ENCODE measurements at regions not wholly inside any gene's neighbourhood (a gene's known extent, or its start where the extent isn't known, plus 50 kb on each side); places are given as distances from the start of the nearest gene placed in this dataset.
"Not testable (repeated sequence)": the region's sequence is repeated elsewhere in the genome, so short reads cannot be mapped to it uniquely, and the experiment has no call there.

DNA sequence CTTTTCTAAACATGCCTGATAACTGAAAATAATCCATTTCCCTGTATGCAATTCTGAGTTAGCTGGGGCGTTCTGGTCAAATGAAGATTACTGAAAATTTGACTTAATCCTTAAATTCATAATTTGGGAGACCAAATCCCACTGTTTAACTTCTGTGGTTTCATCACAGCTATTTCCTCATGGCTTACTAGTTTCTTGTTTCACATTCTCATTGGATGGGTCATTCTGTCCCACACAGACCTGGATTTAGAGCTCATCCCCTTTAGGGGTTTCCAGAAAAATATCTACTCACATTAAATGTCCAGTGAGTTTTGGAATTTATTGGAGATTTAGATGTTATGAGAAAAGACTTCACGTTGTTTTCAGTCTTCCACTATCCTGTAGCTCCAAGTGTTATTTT, 709.3 kb upstream of the KLHL1 start:
- in situ Hi-C loops (cut with MboI; ENCODE audit: low sequenced_read_pairs), result no loop called here

DNA sequence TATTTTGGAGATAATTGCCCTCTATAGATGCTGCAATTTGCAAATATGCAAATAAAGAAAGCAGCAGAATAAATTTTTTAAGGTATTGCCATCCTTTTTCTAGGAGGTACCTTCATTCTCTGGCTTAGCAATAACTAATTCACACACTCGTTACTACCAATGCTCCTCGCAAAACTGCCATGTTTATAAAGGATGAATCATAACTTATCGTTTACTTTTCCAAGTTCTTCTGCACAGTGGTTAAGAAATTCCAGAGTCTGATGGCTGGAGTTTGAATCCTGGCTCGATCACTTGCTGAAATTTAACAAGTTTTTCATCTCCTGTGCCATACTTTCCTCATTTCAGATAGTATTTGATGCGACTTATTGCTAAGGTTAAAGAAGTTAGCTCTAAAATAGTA, 708.6 kb upstream of the KLHL1 start:
- in situ Hi-C loops (cut with MboI; ENCODE audit: low sequenced_read_pairs), result no loop called here

DNA sequence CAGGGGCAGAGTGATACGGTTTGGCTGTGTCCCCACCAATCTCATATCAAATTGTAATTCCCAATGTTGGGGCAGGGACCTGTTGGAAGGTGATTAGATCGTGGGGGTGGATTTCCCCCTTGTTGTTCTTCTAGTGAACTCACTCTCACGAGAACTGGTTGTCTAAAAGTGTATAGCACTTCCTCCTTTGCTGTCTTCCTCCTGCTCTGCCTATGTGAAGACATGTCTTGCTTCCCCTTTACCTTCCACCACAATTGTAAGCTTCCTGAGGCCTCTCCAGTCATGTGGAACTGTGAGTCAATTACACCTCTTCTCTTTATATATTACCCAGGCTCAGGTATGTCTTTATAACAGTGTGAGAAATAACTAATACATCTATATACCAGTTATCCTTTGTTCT, 706.4 kb upstream of the KLHL1 start:
- in situ Hi-C loops (cut with MboI; ENCODE audit: low sequenced_read_pairs), result no loop called here

DNA sequence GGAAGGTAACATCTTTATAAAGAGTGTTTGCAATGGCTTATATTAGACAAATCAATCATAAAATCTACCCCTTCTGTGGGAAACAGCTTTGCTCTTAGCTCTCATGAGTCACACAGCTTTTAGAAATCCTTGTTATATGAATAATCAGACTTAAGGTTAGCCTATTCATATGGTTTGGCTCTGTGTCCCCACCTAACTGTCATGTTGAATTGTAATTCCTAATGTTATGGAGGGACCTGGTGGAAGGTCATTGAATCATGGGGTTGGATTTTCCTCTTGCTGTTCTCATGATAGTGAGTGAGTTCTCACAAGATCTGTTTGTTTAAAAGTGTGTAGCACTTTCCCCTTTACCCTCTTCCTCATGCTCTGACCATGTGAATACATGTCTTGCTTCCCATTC, 704.2 kb upstream of the KLHL1 start:
- in situ Hi-C loops (cut with MboI; ENCODE audit: low sequenced_read_pairs), result no loop called here

DNA sequence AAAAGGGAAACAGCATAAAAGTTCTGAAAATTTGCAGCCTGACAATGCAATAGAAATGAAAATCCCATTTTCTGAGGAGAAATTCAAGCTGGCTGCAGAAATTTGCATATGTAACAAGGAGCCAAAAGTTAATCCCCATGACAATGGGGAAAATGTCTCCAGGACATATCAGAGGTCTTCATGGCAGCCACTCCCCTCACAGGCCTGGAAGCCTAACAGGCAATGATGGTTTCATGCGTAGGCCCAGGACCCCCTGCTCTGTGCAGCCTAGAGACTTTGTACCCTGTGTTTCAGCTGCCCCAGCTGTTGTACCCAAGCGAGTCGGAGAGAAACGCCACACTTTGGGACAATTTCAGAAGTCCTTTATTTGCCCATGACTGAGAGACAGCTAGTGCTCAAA, 701.3 kb upstream of the KLHL1 start:
- in situ Hi-C loops (cut with MboI; ENCODE audit: low sequenced_read_pairs), result no loop called here

DNA sequence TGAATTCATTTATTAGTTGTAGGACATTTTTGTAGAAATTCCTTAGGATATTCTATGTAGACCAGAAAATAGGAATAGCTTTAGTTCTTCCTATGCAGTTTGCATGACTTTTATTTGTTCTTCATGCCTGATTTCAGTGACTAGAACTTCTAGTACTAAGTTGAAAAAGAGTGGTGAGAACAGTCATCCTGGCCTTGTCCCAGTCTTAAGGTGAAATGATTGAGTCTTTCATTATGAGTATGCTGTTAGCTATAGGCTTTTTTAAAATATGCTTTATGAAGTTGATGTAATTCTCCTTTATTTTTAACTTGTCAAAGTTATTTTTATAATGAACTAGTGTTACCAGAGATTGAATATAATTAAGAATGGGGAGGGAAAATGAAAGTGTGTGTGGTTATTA, 690.1 kb upstream of the KLHL1 start:
- in situ Hi-C loops (cut with MboI; ENCODE audit: low sequenced_read_pairs), result no loop called here

DNA sequence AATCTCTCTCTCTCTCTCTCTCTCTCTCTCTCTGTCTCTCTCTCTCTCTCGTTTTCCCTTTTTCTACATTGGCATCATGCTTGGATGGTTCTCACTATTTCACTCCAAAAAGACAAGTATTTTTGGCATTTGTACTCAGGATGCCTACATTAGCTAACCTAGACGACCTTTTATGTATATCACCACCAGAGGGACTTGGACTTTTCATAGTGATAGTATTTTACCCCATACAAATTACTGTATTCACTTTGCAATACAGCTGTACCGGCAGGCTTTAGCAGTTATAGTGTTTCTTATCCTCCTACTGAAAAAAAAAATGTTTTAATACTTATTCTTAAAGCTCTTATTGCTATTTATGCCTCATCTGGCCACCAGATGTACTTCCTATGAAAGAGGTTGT, 687.2 kb upstream of the KLHL1 start:
- in situ Hi-C loops (cut with MboI; ENCODE audit: low sequenced_read_pairs), result no loop called here

DNA sequence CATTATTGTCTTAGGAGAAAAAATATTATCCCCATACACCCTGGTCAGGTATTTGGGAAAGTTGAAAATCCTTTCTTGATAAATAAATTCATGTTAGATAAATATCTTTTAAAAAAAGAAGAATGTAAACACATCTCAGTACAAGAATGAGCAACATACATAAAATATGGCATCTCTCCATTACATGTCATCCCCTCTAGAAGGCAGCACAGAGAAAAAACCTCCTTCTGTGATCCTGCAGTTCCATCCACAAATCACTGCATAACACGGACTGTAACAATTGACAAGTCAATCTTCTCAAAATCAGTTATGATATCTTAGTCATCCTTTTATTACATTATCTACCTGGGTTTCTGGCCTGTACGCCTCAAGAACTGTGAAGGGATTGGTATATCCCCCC, 683.9 kb upstream of the KLHL1 start:
- in situ Hi-C loops (cut with MboI; ENCODE audit: low sequenced_read_pairs), result no loop called here

DNA sequence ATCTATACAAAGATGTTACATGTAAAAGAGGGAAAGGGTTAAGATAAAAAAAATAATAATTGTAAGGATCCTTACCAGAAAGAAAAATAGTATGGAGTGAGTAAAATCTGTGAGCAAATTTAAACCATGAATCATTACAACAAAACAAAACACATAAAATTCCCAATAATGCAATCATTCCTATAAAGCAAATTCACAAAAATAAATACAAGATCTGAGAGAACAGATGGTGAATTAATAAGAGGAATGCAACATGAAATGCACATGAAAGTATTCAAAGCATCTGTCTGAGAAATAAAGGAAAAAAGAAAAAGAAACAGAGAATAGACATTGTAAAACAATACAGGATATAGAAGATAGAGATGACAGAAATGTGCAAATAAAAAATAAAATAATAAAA, 681.5 kb upstream of the KLHL1 start:
- in situ Hi-C loops (cut with MboI; ENCODE audit: low sequenced_read_pairs), result no loop called here

DNA sequence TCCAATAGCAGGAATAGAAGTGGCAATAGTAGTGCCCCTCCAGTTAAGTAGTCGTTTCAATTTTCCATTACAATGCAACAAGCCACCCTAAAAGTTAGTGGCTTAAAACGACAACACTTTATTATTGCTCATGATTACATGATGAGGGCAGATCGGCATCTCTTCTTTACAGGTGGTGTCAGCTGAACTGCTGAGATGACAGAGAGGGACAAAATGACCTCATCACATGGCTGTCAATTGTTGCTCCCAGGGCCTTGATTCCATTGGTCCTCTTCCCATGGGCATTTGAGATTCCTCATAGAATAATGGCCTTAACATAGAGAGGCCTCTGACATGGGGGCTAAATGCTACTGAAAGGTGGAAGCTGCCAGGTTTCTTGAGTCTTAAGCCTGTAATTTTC, 679.8 kb upstream of the KLHL1 start:
- in situ Hi-C loops (cut with MboI; ENCODE audit: low sequenced_read_pairs), result no loop called here

DNA sequence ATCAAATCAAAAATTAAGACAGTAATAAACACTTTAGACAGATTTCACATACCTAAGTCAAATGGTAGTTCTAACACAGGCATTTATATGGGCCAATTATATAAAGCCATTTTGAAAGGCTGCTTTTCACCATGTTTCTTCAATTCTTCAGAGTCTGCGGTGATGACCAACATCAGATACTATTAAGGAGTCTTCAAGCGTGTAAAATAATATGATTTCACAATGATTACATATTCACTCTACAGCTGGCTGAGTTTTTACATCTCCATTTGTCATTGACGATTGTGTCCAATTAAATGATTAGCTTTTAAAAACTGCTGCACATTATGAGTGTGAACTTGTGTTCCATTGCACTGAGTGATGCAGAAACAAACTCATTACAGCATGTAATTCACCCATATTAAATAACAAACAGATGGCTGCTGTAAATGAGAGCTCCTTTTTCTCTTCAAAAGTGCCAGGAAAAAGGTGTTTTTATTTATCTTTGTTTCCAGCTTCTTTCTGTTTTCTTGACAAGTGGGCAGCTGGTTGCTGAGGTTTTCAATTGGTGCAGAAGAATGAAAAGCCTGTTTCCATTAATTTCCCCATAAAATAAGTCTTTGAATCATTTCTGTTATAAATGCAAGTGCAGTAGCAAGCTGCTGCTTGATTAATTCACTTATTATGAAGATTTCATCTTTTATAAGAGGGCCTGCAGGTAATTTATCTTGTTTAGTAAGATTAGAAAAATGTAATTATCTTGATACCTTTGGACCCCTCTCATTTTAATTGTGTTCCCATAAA, 676.1 kb upstream of the KLHL1 start:
- in situ Hi-C loops (cut with MboI; ENCODE audit: low sequenced_read_pairs), result no loop called here

DNA sequence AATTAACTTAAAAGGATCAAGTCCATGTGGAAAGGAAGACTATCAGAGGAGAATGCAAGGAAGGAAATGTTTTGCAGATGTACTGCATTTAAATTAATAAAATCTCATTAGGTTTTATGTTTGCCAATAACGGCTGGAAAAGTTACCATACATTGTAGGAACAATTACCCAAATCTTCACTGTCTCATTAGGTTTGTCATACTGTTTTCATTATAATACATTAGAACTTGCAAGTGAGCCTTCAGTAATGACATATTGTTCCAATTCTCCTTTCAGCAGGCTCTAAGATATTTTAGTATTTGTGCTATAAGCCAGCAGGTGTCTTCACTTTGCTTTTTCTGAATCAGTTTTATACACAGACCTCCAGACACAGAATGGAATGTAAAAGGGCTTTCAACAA, 661.6 kb upstream of the KLHL1 start:
- in situ Hi-C loops (cut with MboI; ENCODE audit: low sequenced_read_pairs), result no loop called here

DNA sequence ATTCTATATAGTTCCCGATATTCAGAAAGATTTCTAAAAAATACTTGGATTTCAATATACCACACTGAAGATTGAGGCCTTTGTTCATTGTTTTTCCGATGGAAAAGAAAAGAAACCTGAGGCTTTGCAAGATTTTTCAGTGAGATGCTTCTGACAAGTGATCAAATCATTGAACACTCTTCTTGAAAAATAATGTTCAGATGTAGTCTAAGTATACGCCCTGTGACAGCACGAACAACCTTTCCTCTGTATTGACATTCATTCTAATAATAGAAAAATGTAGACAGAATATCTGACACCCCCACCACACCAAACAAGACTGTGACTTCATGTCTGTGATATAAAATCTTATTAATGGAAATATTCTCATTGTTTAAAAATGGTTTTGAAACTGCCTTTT, 650.7 kb upstream of the KLHL1 start:
- in situ Hi-C loops (cut with MboI; ENCODE audit: low sequenced_read_pairs), result no loop called here

DNA sequence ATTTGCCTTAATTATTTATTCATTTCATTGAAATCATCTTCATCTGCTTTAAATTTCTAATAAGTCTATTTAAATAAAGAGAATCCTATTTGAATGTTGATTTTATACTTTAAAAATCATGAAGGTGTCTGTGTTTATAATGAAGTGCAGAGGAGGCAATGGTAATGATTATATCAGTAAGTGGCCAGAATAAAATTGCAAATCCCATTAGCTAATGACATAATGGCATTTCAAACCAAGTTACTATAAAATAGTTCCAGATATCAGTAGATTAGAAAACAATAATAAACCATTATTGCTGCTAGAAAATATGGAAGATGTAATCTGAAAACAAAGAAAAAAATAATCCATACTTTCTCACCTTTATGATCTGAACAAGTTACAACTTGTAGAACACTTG, 647.8 kb upstream of the KLHL1 start:
- in situ Hi-C loops (cut with MboI; ENCODE audit: low sequenced_read_pairs), result no loop called here

DNA sequence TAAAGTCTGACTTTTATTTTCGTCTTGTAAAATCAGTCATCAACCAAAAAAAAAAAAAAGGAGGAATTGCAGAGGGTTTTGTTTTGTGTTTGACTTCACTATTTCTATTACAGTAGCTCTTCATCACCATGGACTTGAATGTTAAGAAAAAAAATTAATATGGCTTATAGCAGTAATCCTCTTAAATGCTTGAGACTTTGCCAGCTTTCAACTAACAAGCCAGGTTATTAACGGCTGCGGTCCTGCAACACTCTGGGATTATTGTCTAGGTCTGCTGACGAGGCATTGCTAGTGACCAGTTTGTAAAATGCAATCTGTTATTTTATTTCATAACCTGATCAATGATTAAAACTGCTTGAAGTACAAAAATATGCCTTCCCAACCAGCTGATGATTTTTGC, 647.2 kb upstream of the KLHL1 start:
- in situ Hi-C loops (cut with MboI; ENCODE audit: low sequenced_read_pairs), result no loop called here

DNA sequence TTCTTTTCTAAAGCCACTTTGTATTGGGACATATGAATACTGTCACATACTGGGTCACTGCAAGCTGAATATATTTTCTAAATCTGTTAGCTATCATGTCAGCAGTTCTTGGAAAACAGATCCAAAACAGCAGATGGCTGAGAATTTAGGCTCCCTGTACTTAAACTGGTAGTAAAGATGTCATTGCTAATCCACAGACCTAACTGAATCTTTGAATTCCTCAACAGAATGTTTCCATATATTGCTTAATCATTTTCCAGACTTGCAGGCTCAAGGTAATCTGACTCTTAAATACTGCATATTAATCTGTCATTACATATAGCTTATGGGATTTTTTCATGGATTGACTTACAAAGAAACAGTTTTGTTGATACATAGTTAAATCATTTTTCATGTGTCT, 639.0 kb upstream of the KLHL1 start:
- in situ Hi-C loops (cut with MboI; ENCODE audit: low sequenced_read_pairs), result no loop called here

DNA sequence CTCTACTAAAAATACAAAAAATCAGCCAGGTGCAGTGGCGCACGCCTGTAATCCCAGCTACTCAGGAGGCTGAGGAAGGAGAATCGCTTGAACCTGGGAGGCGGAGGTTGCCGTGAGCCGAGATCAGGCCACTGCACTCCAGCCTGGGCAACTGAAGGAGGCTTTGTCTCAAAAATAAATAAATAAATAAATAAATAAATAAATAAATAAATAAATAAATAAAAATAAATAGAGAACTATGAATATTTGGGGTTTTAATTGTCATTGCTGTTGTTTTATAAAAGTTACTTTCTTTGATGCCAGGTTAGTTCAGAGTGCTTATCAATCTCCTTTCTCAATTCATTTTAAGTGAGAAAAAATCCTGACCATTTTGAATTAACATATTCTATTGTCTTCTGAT, 638.2 kb upstream of the KLHL1 start:
- in situ Hi-C loops (cut with MboI; ENCODE audit: low sequenced_read_pairs), result not testable (repeated sequence)

DNA sequence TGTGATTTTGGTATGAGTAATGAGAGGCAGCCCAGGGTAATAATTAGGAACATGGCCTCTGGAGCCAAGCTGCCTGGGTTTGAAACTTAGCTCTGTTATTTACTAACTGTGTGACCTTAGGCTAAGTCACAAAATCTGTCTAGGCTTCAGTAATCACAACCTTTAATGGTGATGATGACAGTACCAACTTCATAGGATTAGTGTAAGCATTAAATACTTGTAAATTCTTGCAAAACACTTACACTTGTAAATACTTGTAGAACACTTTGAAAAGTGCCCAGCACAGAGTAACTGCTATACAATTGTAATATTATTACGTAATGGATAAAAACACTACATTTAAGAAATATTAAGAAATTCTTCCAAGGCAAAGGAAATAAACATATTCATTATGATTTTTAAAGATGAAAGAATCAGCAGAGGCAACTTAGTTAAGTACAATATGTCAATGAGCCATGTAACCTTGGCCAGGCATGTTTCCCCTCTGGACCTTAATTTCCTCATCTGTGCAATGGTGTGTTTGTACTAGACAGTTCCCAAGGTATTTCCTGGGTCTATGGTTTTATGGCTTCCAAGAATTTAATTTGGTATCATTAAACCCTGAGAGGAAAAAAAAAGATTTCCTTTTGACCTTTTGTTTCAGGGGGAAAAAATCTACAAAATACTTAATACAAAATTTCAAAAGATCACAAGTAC, 628.5 kb upstream of the KLHL1 start:
- in situ Hi-C loops (cut with MboI; ENCODE audit: low sequenced_read_pairs), result no loop called here

DNA sequence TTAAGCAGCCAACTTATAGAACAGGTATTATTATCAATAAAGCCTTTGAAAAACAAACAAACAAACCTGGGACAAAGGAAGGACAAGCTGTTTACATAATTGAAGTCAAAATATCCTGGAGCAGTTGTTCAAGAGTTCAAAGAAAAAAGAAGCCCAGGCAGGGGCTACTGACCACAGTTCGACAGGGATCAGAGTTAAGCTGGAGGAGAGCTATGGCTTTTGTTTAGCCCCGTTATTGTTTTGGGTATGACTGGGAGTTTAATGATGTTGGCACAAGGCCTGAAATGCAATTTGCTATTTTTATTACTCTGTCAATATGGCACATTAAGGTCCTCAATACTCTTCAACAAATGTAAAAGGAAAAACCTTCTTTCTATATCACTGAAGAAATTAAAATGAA, 624.4 kb upstream of the KLHL1 start:
- in situ Hi-C loops (cut with MboI; ENCODE audit: low sequenced_read_pairs), result no loop called here

DNA sequence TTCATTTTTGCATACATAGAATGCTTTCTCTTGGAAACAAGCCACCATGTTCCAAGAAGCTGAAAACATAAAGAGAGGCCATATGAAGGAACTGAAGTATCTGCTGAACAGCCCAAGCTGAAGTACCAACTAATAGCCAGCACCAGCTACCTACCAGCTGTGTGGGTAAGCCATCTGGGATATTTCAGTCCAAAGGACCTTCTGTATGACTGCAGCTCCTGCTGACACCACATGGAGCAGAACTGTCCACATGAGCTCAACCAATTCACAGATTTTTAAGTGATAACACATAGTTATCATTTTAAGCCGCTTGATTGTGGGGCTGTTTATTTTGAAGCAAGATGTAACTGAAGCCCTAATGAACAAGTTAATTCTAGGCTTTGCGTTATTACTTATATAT, 621.1 kb upstream of the KLHL1 start:
- in situ Hi-C loops (cut with MboI; ENCODE audit: low sequenced_read_pairs), result no loop called here

DNA sequence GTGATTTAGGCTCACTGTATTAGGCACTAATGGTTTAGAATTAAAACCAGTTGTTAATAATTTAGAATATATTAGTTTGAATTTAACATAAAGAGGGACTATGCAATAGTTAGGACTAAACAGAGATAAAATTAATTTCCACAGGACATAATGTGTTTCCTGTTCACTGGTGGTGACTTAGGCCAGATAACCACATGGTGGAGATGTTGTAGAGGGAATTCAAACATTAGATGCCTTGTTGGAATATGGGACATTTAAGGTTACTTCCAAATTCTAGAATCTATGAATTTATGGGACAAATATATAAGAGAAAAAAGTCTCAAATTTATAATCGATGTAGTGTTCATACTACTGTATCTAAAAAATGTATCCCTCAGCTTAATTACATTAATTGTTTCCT, 615.5 kb upstream of the KLHL1 start:
- in situ Hi-C loops (cut with MboI; ENCODE audit: low sequenced_read_pairs), result no loop called here

DNA sequence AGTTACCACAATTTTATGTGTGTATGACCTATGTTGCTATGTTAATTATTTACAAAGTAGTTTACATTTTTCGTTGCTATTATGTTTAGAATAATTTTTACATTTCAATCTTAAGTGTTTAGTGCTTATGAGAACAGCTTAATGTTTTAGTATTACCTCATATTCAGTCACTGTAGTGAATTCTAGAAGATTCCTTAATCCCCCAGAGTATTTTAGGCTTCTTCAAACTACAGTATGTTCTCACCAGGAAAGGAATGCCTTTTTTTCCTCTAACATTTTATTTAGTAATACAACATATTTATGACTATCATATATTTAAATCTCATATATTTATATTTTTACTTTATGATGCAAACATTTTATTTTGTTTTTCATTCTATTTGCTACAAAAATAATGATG, 612.1 kb upstream of the KLHL1 start:
- in situ Hi-C loops (cut with MboI; ENCODE audit: low sequenced_read_pairs), result no loop called here

DNA sequence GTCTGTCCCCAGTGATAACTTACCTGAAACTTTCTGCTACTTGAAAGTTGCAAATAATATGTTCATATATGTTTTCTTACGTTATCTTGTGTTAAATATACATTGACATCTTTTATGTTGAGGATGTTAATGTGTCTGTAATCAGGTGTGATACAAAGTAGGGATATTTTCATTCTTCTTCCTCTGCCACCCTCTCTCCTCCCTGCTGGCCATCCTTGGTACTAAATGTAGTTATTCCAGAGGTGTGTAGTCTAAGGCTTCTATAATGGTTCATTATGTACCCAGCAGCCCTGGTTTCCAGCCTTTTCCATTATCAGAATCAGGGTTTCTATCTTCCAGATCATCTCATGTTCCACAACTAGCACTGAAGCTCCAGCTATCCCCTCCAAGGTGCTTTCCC, 606.7 kb upstream of the KLHL1 start:
- in situ Hi-C loops (cut with MboI; ENCODE audit: low sequenced_read_pairs), result no loop called here
